Transverse colon (tissue), 4 donors: ENCODE measurements at regions not wholly inside any gene's neighbourhood (a gene's known extent, or its start where the extent isn't known, plus 50 kb on each side); places are given as distances from the start of the nearest gene placed in this dataset.

Experiments used
- DNase-seq: peaks from one replicate; pipeline ENCODE4 v3.0.0-alpha.2; 2019
- H3K27ac ChIP-seq, 4 donors: fragments of 200-600 bp; sonication (generic); 2 replicates each; pipeline ENCODE4 v1.5.1; 2016 to 2018; ENCODE audit warnings: inconsistent platforms in 4 of 4
- H3K27me3 ChIP-seq: fragments of 200-600 bp; sonication (generic); 2 replicates; pipeline ENCODE4 v1.5.1; 2017; ENCODE audit warnings: inconsistent platforms
- H3K36me3 ChIP-seq, 4 donors: fragments of 200-600 bp; sonication (generic); 2 replicates each; pipeline ENCODE4 v1.5.1; 2017 to 2019; ENCODE audit warnings: inconsistent platforms in 4 of 4
- H3K4me1 ChIP-seq, 4 donors: fragments of 200-600 bp; sonication (generic); 2 replicates each; pipeline ENCODE4 v1.5.1; 2017 to 2020; ENCODE audit warnings: inconsistent platforms in 4 of 4
- H3K4me3 ChIP-seq, 4 donors: fragments of 200-600 bp; sonication (generic); 1 replicate in 1 of 4; 2 replicates in 3 of 4; pipeline versions ENCODE4 v1.5.1 to v1.6.1; 2017 to 2019; ENCODE audit warnings: inconsistent platforms in 4 of 4
- H3K9me3 ChIP-seq, 2 donors: fragments of 200-600 bp; sonication (generic); 2 replicates each; pipeline ENCODE4 v1.5.1; 2017 to 2019; ENCODE audit warnings: inconsistent platforms in 2 of 2
- EP300 ChIP-seq: sonication (generic); formaldehyde crosslinking; IDR thresholded peaks from one replicate; pipeline ENCODE4 v1.6.1; 2017; ENCODE audit warnings: antibody characterized with exemption, low read depth
- POLR2A ChIP-seq: fragments of 450-650 bp; IDR thresholded peaks from one replicate; pipeline ENCODE4 v1.6.1; 2016; ENCODE audit warnings: antibody characterized with exemption, mild to moderate bottlenecking, moderate library complexity
- POLR2AphosphoS5 ChIP-seq, 3 donors: sonication (generic); formaldehyde crosslinking; IDR thresholded peaks; one replicate each; pipeline ENCODE4 v1.6.1; 2016; ENCODE audit warnings: antibody characterized with exemption in 3 of 3
- WGBS, 2 donors: methylation state at CpG; one replicate each; pipeline ENCODE4 v1.1.5; 2018; ENCODE audit warnings: low coverage in 1 of 2; 5-methylcytosine and 5-hydroxymethylcytosine counted together
- in situ Hi-C, 4 donors: fragments of 200-750 bp; cut with MboI; loops; one replicate each; pipeline versions ENCODE4 v1.15.0 to v1.15.1; 2017; ENCODE audit warnings: low sequenced_read_pairs in 3 of 4, low pct_ligation_motif_present in 1 of 4, low pct_unique_long_range_greater_than_20kb in 1 of 4
- intact Hi-C: fragments of 100-400 bp; cut with DNase I; formaldehyde crosslinking; loops from one replicate; pipeline ENCODE4 v1.15.1; 2023; ENCODE audit warnings: low total_unique reads
- TF ChIP-seq, protein P1 (sequence below), 5 experiments: fragments of 200-600 bp in 3 of 5; fragments of 450-650 bp in 2 of 5; sonication (generic) in 3 of 5; IDR thresholded peaks; 1 replicate in 2 of 5; 2 replicates in 3 of 5; pipeline ENCODE4 v1.5.1; 2016 to 2017; ENCODE audit warnings: antibody characterized with exemption in 5 of 5, inconsistent platforms in 3 of 5, mild to moderate bottlenecking in 2 of 5, moderate library complexity in 1 of 5

GRCh38 chr18:57219964-57220363 lies 73.1 kb downstream of the BOD1L2 start:
- intact Hi-C loops, result loop anchor here (5.0 kb wide), 1 partner anchor 1047 kb away; no protein-coding TSS in a partner anchor
- Histone ChIP-seq H3K36me3 (no peaks in the 10 kb centered on the region), H3K9me3 (no peaks in the 10 kb centered on the region), H3K4me3 (no peak overlapping the region), H3K4me1 (no peaks in the 10 kb centered on the region), H3K27me3 (no peaks in the 10 kb centered on the region), H3K27ac (no peak overlapping the region)
- no peak for DNase-seq
- TF ChIP-seq, protein P1, sequence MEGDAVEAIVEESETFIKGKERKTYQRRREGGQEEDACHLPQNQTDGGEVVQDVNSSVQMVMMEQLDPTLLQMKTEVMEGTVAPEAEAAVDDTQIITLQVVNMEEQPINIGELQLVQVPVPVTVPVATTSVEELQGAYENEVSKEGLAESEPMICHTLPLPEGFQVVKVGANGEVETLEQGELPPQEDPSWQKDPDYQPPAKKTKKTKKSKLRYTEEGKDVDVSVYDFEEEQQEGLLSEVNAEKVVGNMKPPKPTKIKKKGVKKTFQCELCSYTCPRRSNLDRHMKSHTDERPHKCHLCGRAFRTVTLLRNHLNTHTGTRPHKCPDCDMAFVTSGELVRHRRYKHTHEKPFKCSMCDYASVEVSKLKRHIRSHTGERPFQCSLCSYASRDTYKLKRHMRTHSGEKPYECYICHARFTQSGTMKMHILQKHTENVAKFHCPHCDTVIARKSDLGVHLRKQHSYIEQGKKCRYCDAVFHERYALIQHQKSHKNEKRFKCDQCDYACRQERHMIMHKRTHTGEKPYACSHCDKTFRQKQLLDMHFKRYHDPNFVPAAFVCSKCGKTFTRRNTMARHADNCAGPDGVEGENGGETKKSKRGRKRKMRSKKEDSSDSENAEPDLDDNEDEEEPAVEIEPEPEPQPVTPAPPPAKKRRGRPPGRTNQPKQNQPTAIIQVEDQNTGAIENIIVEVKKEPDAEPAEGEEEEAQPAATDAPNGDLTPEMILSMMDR (IDR thresholded peaks at IDR 0.05), result no peak
- TF ChIP-seq POLR2AphosphoS5 (IDR thresholded peaks at IDR 0.05) (no peak), POLR2A (no peak)
- in situ Hi-C loops, result no loop called here

- in situ Hi-C loops, result no loop called here
- H3K27ac ChIP-seq, result no peak overlapping the region
- no peak for DNase-seq
- H3K27me3 ChIP-seq, result no peaks in the 10 kb centered on the region
- TF ChIP-seq POLR2A, result no peak
- TF ChIP-seq POLR2AphosphoS5 (IDR thresholded peaks at IDR 0.05), result no peak
- TF ChIP-seq, protein P1 (IDR thresholded peaks at IDR 0.05), result no peak
- TF ChIP-seq EP300, result no peak
- intact Hi-C loops, result loop anchor here (5.0 kb wide), 1 partner anchor 1047 kb away; no protein-coding TSS in a partner anchor
- 46 to 62% methylated on average over 3 of the region's 3 CpGs for WGBS, 2 donors
- H3K4me1 ChIP-seq, result no peaks in the 10 kb centered on the region
- no peaks in the 10 kb centered on the region for H3K9me3 ChIP-seq
- no peak overlapping the region for H3K4me3 ChIP-seq
- no peaks in the 10 kb centered on the region for H3K36me3 ChIP-seq
Measured at GRCh38 chr18:57220480-57220879, 73.6 kb downstream of the BOD1L2 start.

DNA sequence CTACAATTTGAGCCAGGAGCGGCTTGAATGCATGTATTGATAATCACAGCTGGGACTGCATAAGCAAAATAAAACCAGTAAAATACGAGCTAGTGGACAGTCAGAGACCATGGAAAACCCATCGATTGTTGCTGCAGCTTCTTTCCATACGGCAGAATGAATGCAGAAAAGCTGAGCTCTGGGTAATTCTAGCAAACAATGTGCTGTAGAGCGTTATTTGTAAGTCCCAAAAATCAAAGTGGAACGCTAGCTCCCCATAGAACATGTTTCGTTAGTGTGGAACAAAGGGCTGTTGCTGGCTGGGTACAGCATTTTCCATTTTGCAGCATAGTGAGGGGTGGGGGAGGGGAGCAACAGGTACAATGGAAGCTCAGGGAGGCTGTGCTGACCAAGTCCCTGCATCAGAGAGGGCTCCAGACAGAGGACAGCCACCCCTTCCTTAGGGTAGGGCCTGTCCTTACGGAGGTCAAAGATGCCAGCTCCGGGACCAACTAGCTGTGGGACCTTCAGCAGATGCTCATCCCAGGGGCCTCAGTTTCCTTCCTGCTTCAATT lies 74.1 kb downstream of the BOD1L2 start:
- no peak overlapping the region for H3K27ac ChIP-seq
- H3K9me3 ChIP-seq, result no peaks in the 10 kb centered on the region
- WGBS, 2 donors, result 63 to 71% methylated on average over 7 to 9 of the region's 9 CpGs

DNA sequence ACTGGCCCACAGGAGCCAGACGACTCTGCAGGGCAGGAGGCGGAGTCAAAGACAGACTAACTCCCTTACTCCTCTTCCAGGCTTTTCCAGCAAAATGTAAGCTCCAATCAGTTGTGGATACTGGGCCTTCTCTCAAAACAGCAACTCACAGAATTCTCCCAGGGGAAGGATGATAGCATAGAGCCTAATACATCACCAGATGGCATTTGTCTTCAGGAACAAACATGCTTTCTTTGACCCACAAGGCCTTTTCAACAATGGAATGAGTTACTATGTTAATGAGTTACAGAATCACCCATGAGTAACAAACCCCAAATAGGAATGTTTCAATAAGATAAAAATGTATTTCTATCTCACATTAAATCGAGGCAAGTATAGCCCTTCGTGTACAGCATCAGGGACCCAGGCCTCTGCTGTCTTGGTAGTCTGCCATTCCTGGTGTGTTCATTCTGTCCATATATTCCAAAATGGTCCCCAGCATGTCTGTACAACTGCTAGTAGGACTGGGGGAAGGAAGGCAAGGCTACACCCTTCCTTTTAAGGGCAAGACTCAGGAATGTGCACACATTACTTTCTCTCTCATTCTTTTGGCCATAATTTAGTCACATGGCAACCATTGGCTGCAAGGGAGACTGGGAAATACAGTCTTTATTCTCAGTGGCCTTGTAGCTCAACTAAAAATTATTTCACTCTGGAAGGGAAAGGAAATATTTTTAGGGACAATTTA lies 76.4 kb downstream of the BOD1L2 start:
- in situ Hi-C loops, result no loop called here
- H3K27me3 ChIP-seq, result no peaks in the 10 kb centered on the region
- H3K4me1 ChIP-seq, result no peaks in the 10 kb centered on the region
- no peaks in the 10 kb centered on the region for H3K9me3 ChIP-seq
- no peak for DNase-seq
- intact Hi-C loops, result loop anchor here (5.0 kb wide), 1 partner anchor 1044 kb away; no protein-coding TSS in a partner anchor
- TF ChIP-seq POLR2A (no peak), EP300 (no peak), POLR2AphosphoS5 (IDR thresholded peaks at IDR 0.05) (no peak)
- TF ChIP-seq, protein P1 (IDR thresholded peaks at IDR 0.05), result no peak
- H3K27ac ChIP-seq, result no peak overlapping the region
- WGBS, 2 donors, result 67 to 68% methylated on average over 4 of the region's 4 CpGs
- no peak overlapping the region for H3K4me3 ChIP-seq
- H3K36me3 ChIP-seq, result no peaks in the 10 kb centered on the region

More for the DNA sequence above, 74.1 kb downstream of the BOD1L2 start:
- no peak for TF ChIP-seq POLR2AphosphoS5 (IDR thresholded peaks at IDR 0.05)
- TF ChIP-seq, protein P1 (IDR thresholded peaks at IDR 0.05), result no peak
- TF ChIP-seq POLR2A, result no peak
- TF ChIP-seq EP300, result no peak
- Histone ChIP-seq H3K4me3 (no peak overlapping the region), H3K27me3 (no peaks in the 10 kb centered on the region), H3K36me3 (no peaks in the 10 kb centered on the region), H3K4me1 (no peaks in the 10 kb centered on the region)
- in situ Hi-C loops, result no loop called here
- intact Hi-C loops, result loop anchor here (5.0 kb wide), 1 partner anchor 1046 kb away; no protein-coding TSS in a partner anchor
- DNase-seq, result no peak
